ENCODE measurements at regions not wholly inside any gene's neighbourhood (a gene's known extent, or its start where the extent isn't known, plus 50 kb on each side); places are given as distances from the start of the nearest gene placed in this dataset.

DNA sequence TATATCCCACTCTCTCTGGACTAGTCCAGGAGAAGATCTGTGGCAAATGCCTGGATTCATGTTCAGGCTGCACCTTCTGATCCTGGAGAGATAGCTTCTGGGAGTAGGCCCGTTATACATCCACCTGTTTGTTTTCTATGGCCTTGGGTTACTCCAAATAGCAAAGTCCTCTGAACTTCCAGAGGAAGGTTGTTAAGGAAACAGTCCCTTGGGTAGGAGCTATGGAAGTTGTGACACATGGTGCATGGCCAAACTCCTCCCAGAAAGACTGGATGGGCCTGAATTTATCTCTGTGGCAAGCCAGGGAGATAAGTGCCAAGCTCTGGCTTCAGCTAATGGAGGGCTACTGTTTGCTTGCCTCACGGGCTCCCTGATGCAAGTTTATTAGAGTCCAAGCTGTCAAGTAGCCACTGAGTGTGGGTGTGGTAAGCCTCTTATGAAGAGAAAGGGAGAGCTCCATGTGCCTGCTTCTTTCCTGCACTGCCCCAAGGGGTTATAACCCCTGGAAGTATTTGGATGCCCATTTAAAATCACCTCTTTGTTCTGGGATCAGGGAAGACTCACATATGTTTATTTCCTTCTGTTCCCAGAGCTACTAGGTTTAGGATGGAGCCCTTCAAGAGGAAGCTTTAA, 328.7 kb upstream of the ATP11B start:
- intact Hi-C loops (cut with micrococcal nuclease), result no loop called here
- no peaks in the 10 kb centered on the region for H3K4me1 Mint-ChIP-seq (ENCODE audit: low read depth)
- H3K36me3 Mint-ChIP-seq (ENCODE audit: low read depth), result no peaks in the 10 kb centered on the region
- H3K4me3 Mint-ChIP-seq, result no peak overlapping the region
- H3K27ac Mint-ChIP-seq, result no peak overlapping the region
- peaks cover 19% of the 10 kb centered on the region for H3K9me3 Mint-ChIP-seq
- no peaks in the 10 kb centered on the region for H3K27me3 Mint-ChIP-seq

DNA sequence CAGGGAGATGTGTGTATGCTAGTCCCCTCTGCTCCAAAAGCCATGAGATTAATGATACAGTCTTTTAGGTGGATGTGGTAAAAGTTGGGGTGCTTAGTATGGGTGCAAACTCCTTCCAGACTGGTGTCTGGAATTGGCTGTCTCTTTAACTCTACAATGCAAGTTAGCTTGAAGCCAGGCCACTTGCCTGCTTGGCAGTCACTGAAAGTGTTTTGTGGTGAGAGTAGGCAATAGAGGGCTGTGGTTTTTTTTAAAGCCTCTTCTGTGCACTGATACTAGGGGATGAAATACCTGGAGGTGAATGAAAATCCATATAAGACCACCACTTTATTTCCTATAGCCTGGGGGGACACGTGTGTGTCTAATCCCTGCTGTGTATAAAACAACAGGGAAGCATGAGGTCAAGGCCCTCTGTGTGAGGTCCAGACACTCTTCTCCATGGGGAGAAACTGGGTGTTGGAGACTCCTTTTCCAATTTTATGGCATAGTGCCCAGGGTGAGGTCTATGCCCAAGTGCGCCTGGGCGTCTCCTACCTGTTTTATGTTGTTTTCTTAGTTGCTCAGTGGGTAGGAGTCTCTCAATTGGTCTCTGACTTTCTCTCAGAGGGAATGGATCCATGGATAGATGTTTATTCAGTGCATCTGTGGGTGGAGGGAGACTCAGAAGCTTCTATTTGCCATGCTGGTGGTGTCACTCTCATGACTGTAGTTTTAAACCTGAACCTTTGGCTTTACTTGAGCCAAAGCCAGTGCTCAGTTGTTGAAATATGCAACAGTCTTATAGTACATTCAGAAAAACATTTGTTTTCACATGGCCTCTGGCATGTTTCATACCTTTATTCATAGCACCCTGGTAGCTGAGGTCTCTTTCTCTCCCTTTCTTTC, 327.8 kb upstream of the ATP11B start:
- H3K27ac Mint-ChIP-seq, result no peak overlapping the region
- H3K27me3 Mint-ChIP-seq, result no peaks in the 10 kb centered on the region
- intact Hi-C loops (cut with micrococcal nuclease), result no loop called here
- H3K4me3 Mint-ChIP-seq, result no peak overlapping the region
- H3K9me3 Mint-ChIP-seq, result peaks cover 19% of the 10 kb centered on the region
- no peaks in the 10 kb centered on the region for H3K4me1 Mint-ChIP-seq (ENCODE audit: low read depth)
- no peaks in the 10 kb centered on the region for H3K36me3 Mint-ChIP-seq (ENCODE audit: low read depth)

DNA sequence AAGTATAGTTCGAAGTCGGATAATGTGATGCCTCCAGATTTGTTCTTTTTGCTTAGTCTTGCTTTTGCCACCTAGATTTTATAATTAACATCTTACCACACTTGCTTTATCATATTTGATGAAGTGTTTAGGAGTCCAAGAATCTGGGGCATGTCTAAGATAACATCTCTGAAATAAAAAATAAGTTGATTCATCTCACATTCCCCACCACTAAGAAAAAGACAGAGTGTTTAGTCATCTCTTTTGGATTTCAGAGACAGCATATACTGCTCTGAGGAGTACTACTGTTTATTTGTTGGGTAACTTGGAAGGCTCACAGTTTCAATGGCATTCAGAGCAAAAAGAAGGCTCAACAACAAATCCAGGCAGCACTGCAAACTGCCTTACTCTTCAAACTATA, 324.2 kb upstream of the ATP11B start:
- no peaks in the 10 kb centered on the region for H3K36me3 Mint-ChIP-seq (ENCODE audit: low read depth)
- H3K4me1 Mint-ChIP-seq (ENCODE audit: low read depth), result no peaks in the 10 kb centered on the region
- intact Hi-C loops (cut with micrococcal nuclease), result no loop called here
- H3K27ac Mint-ChIP-seq, result no peak overlapping the region
- H3K9me3 Mint-ChIP-seq, result peaks cover 10% of the 10 kb centered on the region
- H3K4me3 Mint-ChIP-seq, result no peak overlapping the region
- no peaks in the 10 kb centered on the region for H3K27me3 Mint-ChIP-seq

DNA sequence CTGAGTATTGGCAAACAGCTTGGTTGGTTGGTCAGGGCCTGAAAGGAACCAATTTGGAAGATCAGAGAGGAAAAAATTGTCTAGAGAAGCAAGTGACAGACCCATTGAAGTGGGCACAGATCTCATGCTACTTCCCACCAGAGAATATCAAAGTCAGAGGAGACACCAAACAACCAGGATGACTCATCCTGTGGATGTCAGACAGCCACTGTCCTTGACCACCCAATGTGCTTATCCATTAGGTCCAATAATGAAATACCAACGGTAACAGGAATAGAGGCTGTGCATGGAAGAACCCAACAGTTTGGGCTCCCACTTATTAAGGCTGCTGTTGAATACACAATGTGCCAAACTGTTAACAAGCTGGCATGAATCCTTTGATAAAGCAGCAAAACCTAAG, 323.1 kb upstream of the ATP11B start:
- intact Hi-C loops (cut with micrococcal nuclease), result no loop called here
- H3K9me3 Mint-ChIP-seq, result peaks cover 10% of the 10 kb centered on the region
- H3K36me3 Mint-ChIP-seq (ENCODE audit: low read depth), result no peaks in the 10 kb centered on the region
- no peak overlapping the region for H3K27ac Mint-ChIP-seq
- H3K27me3 Mint-ChIP-seq, result no peaks in the 10 kb centered on the region
- no peaks in the 10 kb centered on the region for H3K4me1 Mint-ChIP-seq (ENCODE audit: low read depth)
- H3K4me3 Mint-ChIP-seq, result no peak overlapping the region

DNA sequence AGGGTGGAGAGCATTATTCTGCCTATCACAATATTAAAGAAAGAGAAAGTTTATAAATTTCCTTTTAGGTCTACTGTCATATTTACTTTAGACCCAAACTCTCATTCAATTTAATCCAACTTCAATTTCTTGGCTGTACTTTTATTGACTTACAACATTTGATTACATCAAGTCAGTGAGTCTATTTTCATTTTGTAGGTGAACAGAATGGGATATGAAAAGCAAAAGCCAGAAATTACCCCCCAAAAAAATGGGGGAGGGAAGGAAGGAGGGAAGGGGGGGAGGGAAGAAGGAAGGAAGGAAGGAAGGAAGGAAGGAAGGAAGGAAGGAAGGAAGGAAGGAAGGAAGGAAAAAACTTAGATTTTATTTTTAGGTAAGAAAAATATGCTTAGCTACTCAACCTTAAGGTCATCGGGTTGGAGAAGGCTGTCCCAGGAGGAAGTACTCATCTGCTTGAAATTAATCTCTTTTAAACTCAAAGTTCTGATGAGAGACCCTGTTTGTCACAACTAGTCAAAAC, 320.1 kb upstream of the ATP11B start:
- Mint-ChIP-seq H3K36me3 (ENCODE audit: low read depth) (no peaks in the 10 kb centered on the region), H3K4me1 (ENCODE audit: low read depth) (no peaks in the 10 kb centered on the region), H3K9me3 (peaks cover 10% of the 10 kb centered on the region), H3K4me3 (no peak overlapping the region), H3K27ac (no peak overlapping the region), H3K27me3 (no peaks in the 10 kb centered on the region)
- intact Hi-C loops (cut with micrococcal nuclease), result no loop called here

DNA sequence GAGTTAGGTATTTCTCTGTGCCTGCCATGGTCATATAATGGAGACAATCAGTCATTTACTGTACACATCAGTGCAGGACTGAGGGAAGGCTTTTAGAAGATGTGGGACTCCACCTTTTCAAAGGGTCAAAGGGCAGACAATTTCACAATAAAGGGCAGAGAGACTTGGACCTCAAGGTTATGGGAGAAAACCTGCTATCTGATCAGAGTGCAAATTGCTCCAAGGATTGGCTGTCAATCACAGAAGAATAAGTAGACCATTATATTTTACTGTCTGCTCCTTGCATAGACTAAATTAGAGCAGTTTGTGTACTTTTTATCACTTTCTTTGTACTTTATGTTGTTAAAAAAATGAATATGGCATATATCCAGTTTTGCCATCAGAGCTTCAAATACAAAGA, 314.9 kb upstream of the ATP11B start:
- Mint-ChIP-seq H3K27me3 (no peaks in the 10 kb centered on the region), H3K4me1 (ENCODE audit: low read depth) (no peaks in the 10 kb centered on the region), H3K36me3 (ENCODE audit: low read depth) (no peaks in the 10 kb centered on the region), H3K9me3 (no peaks in the 10 kb centered on the region), H3K27ac (no peak overlapping the region), H3K4me3 (no peak overlapping the region)
- intact Hi-C loops (cut with micrococcal nuclease), result no loop called here

DNA sequence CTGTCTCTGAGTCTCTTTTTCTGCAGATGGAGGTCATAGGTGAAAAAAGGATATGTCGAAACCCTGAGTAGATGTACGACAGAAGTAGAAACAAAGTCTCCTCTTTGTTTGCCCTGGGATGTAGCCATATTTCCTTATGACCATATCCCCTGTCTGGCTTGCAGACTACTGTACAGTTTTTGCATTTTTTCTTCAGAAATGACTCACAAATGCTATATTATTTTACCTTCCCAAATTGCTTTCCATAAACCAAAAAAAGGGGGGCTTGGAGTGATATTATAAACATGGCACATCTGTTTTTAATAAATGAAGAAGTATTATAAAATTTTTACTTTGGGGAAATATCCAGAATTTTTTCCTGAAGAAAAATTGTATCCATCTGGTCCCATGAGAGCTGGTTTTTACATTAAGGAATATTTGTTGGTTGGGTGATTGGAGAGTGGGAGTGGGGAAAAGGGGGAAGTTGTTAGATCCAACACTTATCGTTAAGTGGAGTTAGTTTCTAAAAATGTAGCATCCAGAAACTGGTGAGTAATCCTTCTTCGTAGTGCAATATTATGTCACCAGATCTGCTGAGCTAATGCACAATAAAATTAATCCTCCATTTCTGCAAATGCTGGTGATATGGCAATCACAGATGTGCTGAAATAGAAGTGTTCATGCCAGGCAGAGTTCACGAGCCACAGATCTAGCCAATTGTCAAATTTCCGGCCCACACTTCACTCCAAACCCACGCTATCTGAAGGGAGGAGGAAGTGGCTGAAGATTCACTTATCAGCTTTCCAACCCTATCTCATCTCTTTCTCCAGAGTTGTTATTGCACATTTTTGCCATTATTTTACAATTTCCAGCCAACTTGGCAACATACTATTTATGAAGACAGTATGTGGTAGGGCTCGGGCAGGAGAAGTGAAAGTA, 313.6 kb upstream of the ATP11B start:
- no peaks in the 10 kb centered on the region for H3K4me1 Mint-ChIP-seq (ENCODE audit: low read depth)
- H3K36me3 Mint-ChIP-seq (ENCODE audit: low read depth), result no peaks in the 10 kb centered on the region
- no peak overlapping the region for H3K27ac Mint-ChIP-seq

DNA sequence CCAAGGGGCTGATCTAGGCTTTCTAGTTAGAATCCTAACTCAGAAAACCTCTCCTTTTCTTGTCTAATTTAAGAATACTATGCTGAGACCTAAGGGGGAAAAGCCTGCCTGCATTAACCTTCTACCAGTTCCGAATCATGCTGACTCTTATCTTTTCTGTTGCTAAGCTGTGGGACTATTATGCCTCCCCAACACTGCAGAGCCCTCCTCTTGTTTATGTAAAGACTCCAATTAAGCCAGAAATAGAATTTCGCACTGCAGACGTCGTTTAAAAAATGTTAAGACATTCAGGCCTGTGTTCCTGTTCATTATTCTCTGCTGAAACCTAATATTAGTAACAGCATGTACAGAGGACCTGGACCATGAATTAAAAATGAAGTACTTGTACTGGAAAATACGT, 310.6 kb upstream of the ATP11B start:
- no peaks in the 10 kb centered on the region for H3K9me3 Mint-ChIP-seq
- no peaks in the 10 kb centered on the region for H3K27me3 Mint-ChIP-seq
- H3K4me3 Mint-ChIP-seq, result no peak overlapping the region
- H3K36me3 Mint-ChIP-seq (ENCODE audit: low read depth), result no peaks in the 10 kb centered on the region
- intact Hi-C loops (cut with micrococcal nuclease), result no loop called here
- no peak overlapping the region for H3K27ac Mint-ChIP-seq
- H3K4me1 Mint-ChIP-seq (ENCODE audit: low read depth), result no peaks in the 10 kb centered on the region

More for the DNA sequence above, 313.6 kb upstream of the ATP11B start:
- H3K4me3 Mint-ChIP-seq, result no peak overlapping the region
- no peaks in the 10 kb centered on the region for H3K9me3 Mint-ChIP-seq
- no peaks in the 10 kb centered on the region for H3K27me3 Mint-ChIP-seq
- intact Hi-C loops (cut with micrococcal nuclease), result no loop called here

DNA sequence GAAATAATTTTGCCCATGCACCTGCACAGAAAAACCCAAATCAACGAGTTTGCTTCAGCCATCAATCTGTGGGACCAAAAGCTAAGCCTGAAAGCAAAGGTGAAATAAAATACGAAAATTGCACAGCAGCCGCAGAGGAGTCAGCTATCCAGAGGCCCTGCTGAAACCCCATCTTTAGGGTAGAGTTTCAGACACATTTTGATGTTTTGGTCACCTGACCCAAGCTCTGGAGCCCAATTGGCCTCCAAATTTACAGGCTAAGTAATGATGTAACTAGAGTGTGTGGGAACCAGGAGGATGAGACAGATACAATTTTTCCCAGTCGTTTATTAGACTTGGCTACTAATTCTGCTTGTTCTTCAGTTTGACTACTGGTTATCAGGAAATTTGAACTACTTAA, 308.6 kb upstream of the ATP11B start:
- intact Hi-C loops (cut with micrococcal nuclease), result no loop called here
- no peaks in the 10 kb centered on the region for H3K27me3 Mint-ChIP-seq
- H3K4me1 Mint-ChIP-seq (ENCODE audit: low read depth), result no peaks in the 10 kb centered on the region
- H3K36me3 Mint-ChIP-seq (ENCODE audit: low read depth), result no peaks in the 10 kb centered on the region
- no peak overlapping the region for H3K4me3 Mint-ChIP-seq
- H3K27ac Mint-ChIP-seq, result no peak overlapping the region
- no peaks in the 10 kb centered on the region for H3K9me3 Mint-ChIP-seq

DNA sequence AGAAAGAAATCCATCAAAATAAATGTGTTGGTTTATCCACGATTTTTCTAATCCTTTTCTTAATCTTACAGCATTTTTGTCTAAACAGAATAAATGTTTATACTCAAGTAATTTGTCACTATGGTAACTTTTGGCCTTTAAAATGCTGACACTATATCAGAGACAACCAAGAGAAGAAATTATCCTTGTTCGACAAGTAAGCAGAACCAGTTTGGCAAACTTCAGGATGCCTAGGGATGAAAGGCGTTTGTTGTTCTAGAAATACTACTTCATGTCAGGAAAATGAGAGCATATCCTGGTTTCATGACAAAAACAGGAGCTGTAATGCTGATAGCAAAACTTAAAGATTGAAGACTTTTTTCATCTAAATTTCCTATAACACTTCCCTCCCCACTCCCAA, 308.0 kb upstream of the ATP11B start:
- no peaks in the 10 kb centered on the region for H3K9me3 Mint-ChIP-seq
- no peaks in the 10 kb centered on the region for H3K36me3 Mint-ChIP-seq (ENCODE audit: low read depth)

DNA sequence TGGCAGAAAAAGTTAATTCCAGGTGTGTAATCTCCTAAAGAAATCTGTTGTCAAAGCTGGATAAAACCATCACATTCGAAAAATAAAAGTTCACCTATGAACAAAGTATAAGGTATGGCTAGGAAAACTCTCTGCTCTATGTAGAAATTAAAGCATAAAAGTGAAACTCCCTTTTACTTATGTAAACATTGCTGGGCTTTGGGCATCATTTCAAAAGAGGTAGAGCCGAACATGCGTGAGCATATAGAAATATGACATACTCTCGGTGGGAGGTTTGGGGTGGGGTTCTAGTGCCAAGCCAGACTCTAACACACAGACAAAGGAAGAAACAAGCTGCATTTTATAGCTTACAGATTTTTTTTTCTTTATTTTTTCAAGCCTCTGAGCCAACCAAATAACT, 306.8 kb upstream of the ATP11B start:
- intact Hi-C loops (cut with micrococcal nuclease), result no loop called here
- Mint-ChIP-seq H3K36me3 (ENCODE audit: low read depth) (no peaks in the 10 kb centered on the region), H3K9me3 (no peaks in the 10 kb centered on the region), H3K27ac (no peak overlapping the region), H3K4me1 (ENCODE audit: low read depth) (no peaks in the 10 kb centered on the region), H3K4me3 (no peak overlapping the region), H3K27me3 (no peaks in the 10 kb centered on the region)

More for the DNA sequence above, 308.0 kb upstream of the ATP11B start:
- H3K27me3 Mint-ChIP-seq, result no peaks in the 10 kb centered on the region
- intact Hi-C loops (cut with micrococcal nuclease), result no loop called here
- no peaks in the 10 kb centered on the region for H3K4me1 Mint-ChIP-seq (ENCODE audit: low read depth)
- no peak overlapping the region for H3K4me3 Mint-ChIP-seq
- no peak overlapping the region for H3K27ac Mint-ChIP-seq

DNA sequence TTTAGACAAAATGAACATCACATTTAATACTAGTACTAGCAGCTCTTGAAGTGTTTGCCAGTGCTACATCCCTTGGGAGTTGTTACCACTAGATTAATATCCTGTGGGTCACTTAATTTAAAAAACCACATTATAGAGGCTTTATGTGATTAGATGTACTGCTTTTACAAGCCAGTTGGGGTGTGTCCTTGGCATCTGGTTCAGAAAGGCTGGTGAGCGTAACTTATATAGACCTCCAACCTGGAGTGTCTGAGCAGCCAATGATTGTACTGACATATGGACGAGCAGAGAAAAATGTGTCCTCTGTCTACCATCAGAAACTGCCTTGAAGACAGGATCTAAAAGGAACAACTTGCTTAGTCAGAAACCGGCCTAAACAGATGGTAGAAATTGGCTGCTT, 306.2 kb upstream of the ATP11B start:
- Mint-ChIP-seq H3K4me1 (ENCODE audit: low read depth) (no peaks in the 10 kb centered on the region), H3K4me3 (no peak overlapping the region), H3K36me3 (ENCODE audit: low read depth) (no peaks in the 10 kb centered on the region), H3K27ac (no peak overlapping the region), H3K9me3 (no peaks in the 10 kb centered on the region), H3K27me3 (no peaks in the 10 kb centered on the region)
- intact Hi-C loops (cut with micrococcal nuclease), result no loop called here

DNA sequence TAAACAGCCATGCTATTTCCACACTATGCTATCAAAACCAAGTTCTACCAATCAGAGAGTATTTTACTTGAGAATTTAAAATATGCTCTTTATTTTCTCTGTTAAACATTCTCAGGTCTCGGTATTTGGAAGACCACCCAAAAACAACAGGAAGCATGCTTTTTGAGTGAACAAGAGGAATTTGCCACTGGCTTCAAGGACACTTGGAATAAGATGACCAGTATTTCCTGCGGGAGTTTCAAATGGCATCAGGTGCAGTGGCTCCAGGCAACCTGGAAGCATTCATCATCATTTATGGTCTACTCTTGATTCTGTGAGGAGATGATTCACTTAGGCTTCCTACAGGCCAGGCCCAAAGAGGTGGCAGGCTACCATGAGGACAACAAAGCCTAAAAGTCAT, 305.7 kb upstream of the ATP11B start:
- H3K27me3 Mint-ChIP-seq, result no peaks in the 10 kb centered on the region
- H3K4me1 Mint-ChIP-seq (ENCODE audit: low read depth), result no peaks in the 10 kb centered on the region
- H3K36me3 Mint-ChIP-seq (ENCODE audit: low read depth), result no peaks in the 10 kb centered on the region
- intact Hi-C loops (cut with micrococcal nuclease), result no loop called here
- no peak overlapping the region for H3K4me3 Mint-ChIP-seq
- no peak overlapping the region for H3K27ac Mint-ChIP-seq
- no peaks in the 10 kb centered on the region for H3K9me3 Mint-ChIP-seq
